ENCODE measurements at regions not wholly inside any gene's neighbourhood (a gene's known extent, or its start where the extent isn't known, plus 50 kb on each side); places are given as distances from the start of the nearest gene placed in this dataset.

GRCh38 chr3:68242606-68243005 lies 588.2 kb upstream of the SUCLG2 start:
- no peak for DNase-seq (ENCODE audit: extremely low read depth, low read depth)
- no peak for TF ChIP-seq CTCF (IDR thresholded peaks at IDR 0.05; ENCODE audit: low read depth, low read length, missing control alignments)
- H3K4me3 ChIP-seq (replicated peaks; ENCODE audit: low read depth, low read length): no peak overlapping the region

GRCh38 chr3:68239542-68239941 lies 585.1 kb upstream of the SUCLG2 start:
- no peak for DNase-seq (ENCODE audit: extremely low read depth, low read depth)
- H3K4me3 ChIP-seq (replicated peaks; ENCODE audit: low read depth, low read length): no peak overlapping the region
- no peak for TF ChIP-seq CTCF (IDR thresholded peaks at IDR 0.05; ENCODE audit: low read depth, low read length, missing control alignments)

GRCh38 chr3:68234076-68234780 lies 579.8 kb upstream of the SUCLG2 start:
- no peak for DNase-seq (ENCODE audit: extremely low read depth, low read depth)
- TF ChIP-seq CTCF (IDR thresholded peaks at IDR 0.05; ENCODE audit: low read depth, low read length, missing control alignments): no peak
- no peak overlapping the region for H3K4me3 ChIP-seq (replicated peaks; ENCODE audit: low read depth, low read length)

GRCh38 chr3:68228856-68229255 lies 574.4 kb upstream of the SUCLG2 start:
- no peak for DNase-seq (ENCODE audit: extremely low read depth, low read depth)
- H3K4me3 ChIP-seq (replicated peaks; ENCODE audit: low read depth, low read length): no peak overlapping the region
- no peak for TF ChIP-seq CTCF (IDR thresholded peaks at IDR 0.05; ENCODE audit: low read depth, low read length, missing control alignments)

- DNase-seq (ENCODE audit: extremely low read depth, low read depth): no peak
- H3K4me3 ChIP-seq (replicated peaks; ENCODE audit: low read depth, low read length): no peak overlapping the region
- no peak for TF ChIP-seq CTCF (IDR thresholded peaks at IDR 0.05; ENCODE audit: low read depth, low read length, missing control alignments)
Measured at GRCh38 chr3:68220832-68221231, 566.4 kb upstream of the SUCLG2 start.

GRCh38 chr3:68211637-68212036 lies 557.2 kb upstream of the SUCLG2 start:
- H3K4me3 ChIP-seq (replicated peaks; ENCODE audit: low read depth, low read length): no peak overlapping the region
- no peak for DNase-seq (ENCODE audit: extremely low read depth, low read depth)
- TF ChIP-seq CTCF (IDR thresholded peaks at IDR 0.05; ENCODE audit: low read depth, low read length, missing control alignments): no peak

- H3K4me3 ChIP-seq (replicated peaks; ENCODE audit: low read depth, low read length): no peak overlapping the region
- no peak for TF ChIP-seq CTCF (IDR thresholded peaks at IDR 0.05; ENCODE audit: low read depth, low read length, missing control alignments)
- DNase-seq (ENCODE audit: extremely low read depth, low read depth): no peak
Measured at GRCh38 chr3:68210635-68211034, 556.2 kb upstream of the SUCLG2 start.

All from HFF-Myc (cell line).